Fibroblast of the aortic adventitia (primary cell): ENCODE measurements at regions not wholly inside any gene's neighbourhood (a gene's known extent, or its start where the extent isn't known, plus 50 kb on each side); places are given as distances from the start of the nearest gene placed in this dataset.

Source experiments
- DNase-seq: peaks from one replicate; pipeline ENCODE4 v3.0.0-alpha.2; 2010; ENCODE audit warnings: low read depth
- H3K4me3 ChIP-seq: 2 replicates; pipeline ENCODE4 v1.5.1; 2011; ENCODE audit warnings: low read depth, mild to moderate bottlenecking, control low read depth, low read length, moderate library complexity
- TF ChIP-seq, protein P1 (sequence below): IDR thresholded peaks from 2 replicates; pipeline ENCODE4 v1.5.1; 2011; ENCODE audit warnings: mild to moderate bottlenecking, low read length, control low read depth, inconsistent platforms; ENCODE audit not compliant: insufficient read depth

DNA sequence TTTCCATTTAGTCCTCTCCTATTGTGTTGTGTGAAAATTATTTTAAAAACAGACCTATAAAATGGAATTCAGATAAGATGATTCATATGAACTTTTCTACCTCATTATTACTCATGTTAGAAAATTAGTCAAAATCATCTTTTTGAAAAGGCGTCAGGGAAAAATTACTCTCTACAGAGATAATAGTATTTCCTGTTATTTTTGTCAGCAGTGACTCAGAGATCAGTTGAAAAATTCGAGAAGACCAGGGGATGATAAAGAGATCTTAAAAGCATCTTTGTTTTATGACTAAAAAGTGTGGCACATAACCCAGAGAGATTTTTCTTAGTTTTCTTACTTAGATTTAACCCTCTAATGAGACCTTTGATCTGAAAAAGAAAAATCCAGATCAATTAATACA is 157.9 kb upstream of the CARD18 start:
- DNase-seq = peak; percentile 53
- TF ChIP-seq, protein P1, sequence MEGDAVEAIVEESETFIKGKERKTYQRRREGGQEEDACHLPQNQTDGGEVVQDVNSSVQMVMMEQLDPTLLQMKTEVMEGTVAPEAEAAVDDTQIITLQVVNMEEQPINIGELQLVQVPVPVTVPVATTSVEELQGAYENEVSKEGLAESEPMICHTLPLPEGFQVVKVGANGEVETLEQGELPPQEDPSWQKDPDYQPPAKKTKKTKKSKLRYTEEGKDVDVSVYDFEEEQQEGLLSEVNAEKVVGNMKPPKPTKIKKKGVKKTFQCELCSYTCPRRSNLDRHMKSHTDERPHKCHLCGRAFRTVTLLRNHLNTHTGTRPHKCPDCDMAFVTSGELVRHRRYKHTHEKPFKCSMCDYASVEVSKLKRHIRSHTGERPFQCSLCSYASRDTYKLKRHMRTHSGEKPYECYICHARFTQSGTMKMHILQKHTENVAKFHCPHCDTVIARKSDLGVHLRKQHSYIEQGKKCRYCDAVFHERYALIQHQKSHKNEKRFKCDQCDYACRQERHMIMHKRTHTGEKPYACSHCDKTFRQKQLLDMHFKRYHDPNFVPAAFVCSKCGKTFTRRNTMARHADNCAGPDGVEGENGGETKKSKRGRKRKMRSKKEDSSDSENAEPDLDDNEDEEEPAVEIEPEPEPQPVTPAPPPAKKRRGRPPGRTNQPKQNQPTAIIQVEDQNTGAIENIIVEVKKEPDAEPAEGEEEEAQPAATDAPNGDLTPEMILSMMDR = no peak
- H3K4me3 ChIP-seq = no peak overlapping the region

DNA sequence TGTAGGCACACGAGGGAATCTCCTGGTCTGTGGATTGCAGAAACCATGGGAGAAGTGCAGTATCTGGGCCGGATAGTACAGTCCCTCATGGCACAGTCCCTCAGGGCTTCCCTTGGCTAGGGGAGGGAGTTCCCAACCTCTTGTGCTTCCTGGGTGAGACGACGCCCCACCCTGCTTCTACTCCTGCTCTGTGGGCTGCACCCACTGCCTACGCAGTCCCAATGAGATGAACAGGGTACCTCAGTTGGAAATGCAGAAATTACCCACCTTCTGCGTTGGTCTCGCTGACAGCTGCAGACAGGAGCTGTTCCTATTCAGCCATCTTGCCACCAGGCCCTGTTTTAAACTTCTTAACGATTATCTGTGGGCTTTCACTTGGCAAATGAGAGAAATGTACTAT is 157.2 kb upstream of the CARD18 start:
- TF ChIP-seq, protein P1 = no peak
- DNase-seq = no peak
- no peak overlapping the region for H3K4me3 ChIP-seq

DNA sequence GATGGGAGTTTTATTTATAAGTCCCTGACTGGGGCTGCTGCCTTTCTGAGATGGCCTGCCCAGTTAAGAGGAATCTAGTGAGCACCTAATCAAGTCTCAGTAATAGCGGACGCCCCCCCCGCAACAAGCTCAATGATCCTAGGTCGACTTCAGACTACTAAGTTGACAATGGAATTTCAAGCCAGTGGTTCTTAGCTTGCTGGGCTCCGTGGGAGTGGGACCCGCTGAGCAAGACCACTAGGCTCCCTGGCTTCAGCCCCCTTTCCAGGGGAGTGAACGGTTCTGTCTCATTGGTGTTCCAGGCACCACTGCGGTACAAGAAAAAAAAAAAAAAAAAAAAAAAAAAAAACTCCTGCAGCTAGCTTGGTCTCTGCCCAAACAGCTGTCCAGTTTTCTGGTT is 156.8 kb upstream of the CARD18 start:
- H3K4me3 ChIP-seq = no peak overlapping the region
- TF ChIP-seq, protein P1 = no peak
- no peak for DNase-seq

DNA sequence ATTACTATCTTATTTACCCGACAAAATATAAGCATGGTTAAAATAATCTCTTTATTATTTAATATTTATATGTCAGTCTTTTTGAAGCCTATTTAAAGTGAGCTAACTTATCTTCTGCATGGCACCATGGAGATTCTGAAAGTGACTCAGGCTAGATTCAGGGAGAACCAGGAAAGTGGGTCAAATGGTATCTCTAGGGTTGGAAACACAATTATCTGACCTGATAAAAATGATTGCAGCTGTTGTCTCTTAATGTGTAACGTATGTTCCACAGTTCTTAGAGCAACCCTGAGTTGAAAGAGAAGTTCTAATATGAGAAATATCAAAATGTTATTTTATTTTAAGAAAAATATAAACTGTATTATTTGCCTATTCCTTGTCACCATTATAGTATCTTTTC is 143.1 kb upstream of the CARD18 start:
- H3K4me3 ChIP-seq = no peak overlapping the region

DNA sequence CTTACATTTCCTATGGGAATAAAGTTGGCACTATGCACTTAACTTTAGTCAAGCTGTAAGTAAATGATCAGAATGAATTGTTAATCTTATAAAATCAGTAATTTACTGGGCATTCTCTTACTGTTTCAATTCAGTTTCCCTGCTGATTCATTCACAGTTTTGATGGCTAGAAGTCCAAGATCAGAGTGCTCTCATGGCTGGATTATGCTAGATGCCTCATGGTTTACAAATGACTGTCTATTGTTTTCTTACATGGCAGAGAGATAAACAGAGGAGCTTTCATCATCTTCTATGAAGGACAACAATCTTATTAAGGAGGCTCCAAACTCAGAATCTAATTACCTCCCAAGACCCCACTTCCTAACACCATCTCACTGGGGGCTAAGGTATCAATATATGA is 135.1 kb upstream of the CARD18 start:
- TF ChIP-seq, protein P1 = no peak
- no peak for DNase-seq
- H3K4me3 ChIP-seq = no peak overlapping the region

More for the DNA sequence above, 143.1 kb upstream of the CARD18 start:
- TF ChIP-seq, protein P1 = no peak
- DNase-seq = peak; percentile 16

DNA sequence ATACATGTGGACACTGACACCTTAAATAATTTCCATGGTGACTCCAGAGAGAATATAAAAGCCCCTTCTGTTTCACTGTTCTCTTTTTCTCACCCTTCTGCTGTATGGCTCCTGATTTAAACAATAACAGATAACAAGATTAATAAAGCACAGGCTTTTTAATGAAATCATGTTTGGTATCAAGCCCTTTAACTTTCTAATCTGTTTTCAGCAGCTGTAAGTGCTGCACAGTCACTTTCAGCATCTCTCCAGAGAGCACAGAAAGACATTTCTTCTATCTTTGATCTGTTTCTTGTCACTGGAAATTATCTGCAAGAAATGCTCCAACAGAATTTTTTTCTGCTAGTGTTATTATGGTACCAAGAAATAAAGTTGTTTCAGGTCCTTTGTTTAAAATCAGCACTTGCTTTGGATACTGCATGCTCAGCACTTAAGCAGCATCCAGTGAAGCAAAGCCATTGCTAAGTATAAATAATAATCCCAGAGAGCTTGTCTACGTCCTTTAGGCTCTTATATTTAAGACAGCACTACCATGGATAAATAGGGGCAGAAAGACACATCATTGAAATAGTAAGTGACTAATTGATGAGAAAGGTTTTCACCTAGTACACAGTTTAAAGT is 134.2 kb upstream of the CARD18 start:
- TF ChIP-seq, protein P1 = no peak
- DNase-seq = no peak
- no peak overlapping the region for H3K4me3 ChIP-seq

DNA sequence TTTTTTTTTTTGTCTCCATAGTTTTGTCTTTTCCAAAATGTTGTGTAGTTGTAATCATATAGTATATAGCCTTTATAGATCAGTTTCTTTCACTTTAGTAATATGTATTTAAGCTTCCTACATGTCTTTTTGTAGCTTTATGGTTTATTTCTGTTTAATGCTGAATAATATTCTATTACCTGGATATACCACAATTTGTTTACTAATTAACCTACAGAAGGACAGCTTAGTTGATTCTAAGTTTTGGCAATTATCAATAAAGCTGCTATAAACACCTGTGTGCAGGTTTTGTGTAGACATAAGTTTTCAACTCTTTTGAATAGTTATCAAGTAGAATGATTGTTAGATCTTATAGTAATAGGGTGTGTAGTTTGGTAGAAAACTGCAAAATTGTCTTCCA is 130.3 kb upstream of the CARD18 start:
- no peak for DNase-seq
- TF ChIP-seq, protein P1 = no peak
- H3K4me3 ChIP-seq = no peak overlapping the region
